ENCODE measurements at regions not wholly inside any gene's neighbourhood (a gene's known extent, or its start where the extent isn't known, plus 50 kb on each side); places are given as distances from the start of the nearest gene placed in this dataset.

DNA sequence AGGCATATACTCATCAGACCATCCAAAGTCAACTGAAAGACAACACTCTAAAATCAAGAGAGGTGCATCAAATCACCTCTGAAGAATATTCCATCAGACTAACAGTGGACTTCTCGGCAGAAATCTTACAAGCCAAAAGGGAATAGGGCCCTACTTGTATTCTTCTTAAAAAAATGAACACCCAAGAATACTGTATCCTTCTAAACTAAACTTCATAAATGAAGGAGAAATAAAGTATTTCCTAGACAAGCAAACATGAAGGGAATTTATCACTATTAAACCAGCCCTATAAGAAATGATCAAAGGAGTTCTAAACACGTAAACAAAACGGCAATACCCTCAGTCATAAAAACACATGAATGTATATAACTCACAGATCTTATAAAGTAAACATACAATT, 141.2 kb downstream of the CXXC4 start:
- H3K36me3 ChIP-seq (ENCODE audit: control insufficient read depth in 4 of 4, insufficient read depth in 4 of 4, low read length in 4 of 4) = no peaks in the 10 kb centered on the region
- no peak for TF ChIP-seq CTCF (IDR thresholded peaks at IDR 0.05; ENCODE audit: control extremely low read depth, extremely low read depth)
- H3K9ac ChIP-seq (ENCODE audit: insufficient read depth in 1 of 2, low read length in 2 of 2) = no peak overlapping the region
- no peaks in the 10 kb centered on the region for H3K4me1 ChIP-seq (ENCODE audit: control insufficient read depth in 5 of 5, insufficient read depth in 5 of 5, low read length in 5 of 5)
- ATAC-seq (ENCODE audit: insufficient read depth, low FRiP score) = no peak
- no peak for DNase-seq
- 88 to 93% methylated on average over 3 of the region's 3 CpGs for WGBS, 2 donors
- no peak overlapping the region for H3K27ac ChIP-seq (ENCODE audit: low read depth in 1 of 2, low read length in 1 of 2)
- H3K9me3 ChIP-seq (ENCODE audit: control insufficient read depth in 4 of 4, insufficient read depth in 3 of 4, low read length in 3 of 4) = peaks cover 0 to 15% (median 7%) of the 10 kb centered on the region in 4 donors
- no peak overlapping the region for H3K4me3 ChIP-seq
- H3K27me3 ChIP-seq (ENCODE audit: control insufficient read depth in 3 of 3, insufficient read depth in 3 of 3, low read length in 2 of 3) = no peaks in the 10 kb centered on the region

DNA sequence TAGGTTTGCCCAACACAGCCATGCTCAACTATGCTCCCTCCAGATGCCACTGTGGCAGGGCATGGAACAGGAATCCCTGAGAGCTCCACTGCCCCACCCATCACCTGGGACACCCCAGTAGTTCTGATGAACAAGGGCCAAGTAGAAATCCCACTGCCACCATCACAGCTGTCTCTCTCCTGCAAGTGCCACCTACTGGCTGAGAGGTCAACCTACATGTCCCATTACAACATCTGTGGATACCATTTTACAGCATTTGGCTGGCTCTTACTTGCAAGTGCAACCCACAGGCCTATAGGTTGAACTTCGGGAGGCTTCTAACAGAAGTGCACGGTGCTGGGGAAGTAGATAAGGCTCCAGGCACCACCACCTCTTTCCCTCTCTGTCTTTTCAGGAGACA, 142.5 kb downstream of the CXXC4 start:
- ATAC-seq (ENCODE audit: insufficient read depth, low FRiP score) = no peak

GRCh38 chr4:104351706-104352105, 143.0 kb downstream of the CXXC4 start:
- Histone ChIP-seq H3K4me3 (no peak overlapping the region), H3K4me1 (ENCODE audit: control insufficient read depth in 5 of 5, insufficient read depth in 5 of 5, low read length in 5 of 5) (no peaks in the 10 kb centered on the region), H3K27ac (ENCODE audit: low read depth in 1 of 2, low read length in 1 of 2) (no peak overlapping the region), H3K9me3 (ENCODE audit: control insufficient read depth in 4 of 4, insufficient read depth in 3 of 4, low read length in 3 of 4) (peaks cover 0 to 15% (median 6%) of the 10 kb centered on the region in 4 donors), H3K36me3 (ENCODE audit: control insufficient read depth in 4 of 4, insufficient read depth in 4 of 4, low read length in 4 of 4) (no peaks in the 10 kb centered on the region), H3K9ac (ENCODE audit: insufficient read depth in 1 of 2, low read length in 2 of 2) (no peak overlapping the region), H3K27me3 (ENCODE audit: control insufficient read depth in 3 of 3, insufficient read depth in 3 of 3, low read length in 2 of 3) (no peaks in the 10 kb centered on the region)
- ATAC-seq (ENCODE audit: insufficient read depth, low FRiP score) (no peak), DNase-seq (no peak)
- no peak for TF ChIP-seq CTCF (IDR thresholded peaks at IDR 0.05; ENCODE audit: control extremely low read depth, extremely low read depth)
- WGBS, 2 donors = 79 to 92% methylated on average over 3 of the region's 3 CpGs

More for the DNA sequence above, 142.5 kb downstream of the CXXC4 start:
- Histone ChIP-seq H3K36me3 (ENCODE audit: control insufficient read depth in 4 of 4, insufficient read depth in 4 of 4, low read length in 4 of 4) (no peaks in the 10 kb centered on the region), H3K4me3 (no peak overlapping the region), H3K9ac (ENCODE audit: insufficient read depth in 1 of 2, low read length in 2 of 2) (no peak overlapping the region), H3K4me1 (ENCODE audit: control insufficient read depth in 5 of 5, insufficient read depth in 5 of 5, low read length in 5 of 5) (no peaks in the 10 kb centered on the region), H3K27me3 (ENCODE audit: control insufficient read depth in 3 of 3, insufficient read depth in 3 of 3, low read length in 2 of 3) (no peaks in the 10 kb centered on the region), H3K9me3 (ENCODE audit: control insufficient read depth in 4 of 4, insufficient read depth in 3 of 4, low read length in 3 of 4) (peaks cover 0 to 15% (median 6%) of the 10 kb centered on the region in 4 donors), H3K27ac (ENCODE audit: low read depth in 1 of 2, low read length in 1 of 2) (no peak overlapping the region)
- WGBS, 2 donors = 76 to 82% methylated on average over 2 of the region's 2 CpGs
- no peak for TF ChIP-seq CTCF (IDR thresholded peaks at IDR 0.05; ENCODE audit: control extremely low read depth, extremely low read depth)
- no peak for DNase-seq

GRCh38 chr4:104345598-104346242, 149.0 kb downstream of the CXXC4 start:
- 92 to 96% methylated on average over 4 of the region's 4 CpGs for WGBS, 2 donors
- TF ChIP-seq CTCF (IDR thresholded peaks at IDR 0.05; ENCODE audit: control extremely low read depth, extremely low read depth) = no peak
- DNase-seq (no peak), ATAC-seq (ENCODE audit: insufficient read depth, low FRiP score) (no peak)
- Histone ChIP-seq H3K9me3 (ENCODE audit: control insufficient read depth in 4 of 4, insufficient read depth in 3 of 4, low read length in 3 of 4) (peaks cover 0 to 15% (median 0%) of the 10 kb centered on the region in 4 donors), H3K27me3 (ENCODE audit: control insufficient read depth in 3 of 3, insufficient read depth in 3 of 3, low read length in 2 of 3) (no peaks in the 10 kb centered on the region), H3K9ac (ENCODE audit: insufficient read depth in 1 of 2, low read length in 2 of 2) (no peak overlapping the region), H3K4me3 (no peak overlapping the region), H3K36me3 (ENCODE audit: control insufficient read depth in 4 of 4, insufficient read depth in 4 of 4, low read length in 4 of 4) (no peaks in the 10 kb centered on the region), H3K4me1 (ENCODE audit: control insufficient read depth in 5 of 5, insufficient read depth in 5 of 5, low read length in 5 of 5) (no peaks in the 10 kb centered on the region), H3K27ac (ENCODE audit: low read depth in 1 of 2, low read length in 1 of 2) (no peak overlapping the region)
